MCF 10A (cell line): ENCODE measurements at regions not wholly inside any gene's neighbourhood (a gene's known extent, or its start where the extent isn't known, plus 50 kb on each side); places are given as distances from the start of the nearest gene placed in this dataset.
A peak's percentile ranks its signal among the peaks of the same experiment; 100 is the strongest.

Experiments used
- BruUV-seq: library from RNA; stranded (reverse); fragments of 400-500 nt; replicated peaks from 2 replicates; lab custom pipeline; 2021; lab: Mats Ljungman, UMichigan
- CTCF ChIA-PET: fragments of 300-600 bp; sonication (Branson Sonifier 250); formaldehyde crosslinking; extraction: SDS; loops from one replicate; lab custom pipeline; 2021; ENCODE audit warnings: antibody characterized with exemption, inconsistent platforms; lab: Yijun Ruan, JAX
- POLR2A ChIA-PET: fragments of 300-600, 350-650 bp; sonication (Branson Sonifier 250); formaldehyde crosslinking; extraction: SDS; loops from one replicate; lab custom pipeline; 2020; ENCODE audit warnings: antibody characterized with exemption, inconsistent platforms; lab: Yijun Ruan, JAX
- DNase-seq: peaks from one replicate; pipeline ENCODE4 v3.0.0-alpha.2; 2018; ENCODE audit not compliant: unreplicated experiment
- H3K27ac Mint-ChIP-seq: one replicate; pipeline ENCODE4 v1.8.0; 2022; ENCODE audit warnings: mild to moderate bottlenecking, low read depth, mixed read lengths; ENCODE audit not compliant: unreplicated experiment
- H3K27me3 Mint-ChIP-seq: one replicate; pipeline ENCODE4 v1.8.0; 2022; ENCODE audit warnings: mixed read lengths; ENCODE audit not compliant: insufficient read depth, unreplicated experiment
- H3K36me3 Mint-ChIP-seq: one replicate; pipeline ENCODE4 v1.8.0; 2022; ENCODE audit warnings: mild to moderate bottlenecking, moderate library complexity, mixed read lengths; ENCODE audit not compliant: insufficient read depth, unreplicated experiment
- H3K4me1 Mint-ChIP-seq: one replicate; pipeline ENCODE4 v1.8.0; 2022; ENCODE audit warnings: mixed read lengths; ENCODE audit not compliant: insufficient read depth, unreplicated experiment
- H3K4me3 Mint-ChIP-seq: one replicate; pipeline ENCODE4 v1.8.0; 2022; ENCODE audit warnings: mild to moderate bottlenecking, moderate library complexity, mixed read lengths; ENCODE audit not compliant: unreplicated experiment
- H3K9me3 Mint-ChIP-seq: one replicate; pipeline ENCODE4 v1.8.0; 2022; ENCODE audit warnings: mixed read lengths; ENCODE audit not compliant: unreplicated experiment
- CTCF ChIP-seq: fragments of 200-600 bp; IDR thresholded peaks from one replicate; pipeline ENCODE4 v1.8.0; 2022; ENCODE audit warnings: antibody characterized with exemption, mild to moderate bottlenecking; ENCODE audit not compliant: unreplicated experiment
- intact Hi-C: fragments of 100-400 bp; cut with micrococcal nuclease; formaldehyde crosslinking; loops from 2 replicates; pipeline ENCODE4 v1.14.1; 2022

GRCh38 chr20:10780901-10781300 is 107.1 kb upstream of the JAG1 start:
- Mint-ChIP-seq H3K4me1 (peaks cover 6% of the 10 kb centered on the region), H3K27me3 (no peaks in the 10 kb centered on the region), H3K36me3 (no peaks in the 10 kb centered on the region), H3K27ac (no peak overlapping the region), H3K9me3 (no peaks in the 10 kb centered on the region), H3K4me3 (no peak overlapping the region)
- CTCF ChIA-PET, result interaction anchor here (0.8 kb wide), 1 partner anchor 13 kb away, joined by 4 read pairs; no protein-coding TSS in a partner anchor
- no peak for DNase-seq
- intact Hi-C loops, result no loop called here
- POLR2A ChIA-PET, result interaction anchor here (1.2 to 1.6 kb wide), 2 partner anchors 17 to 20 kb away, joined by 3 to 9 read pairs; no protein-coding TSS in a partner anchor
- no TSS peak for BruUV-seq
- TF ChIP-seq CTCF, result no peak

- Mint-ChIP-seq H3K9me3 (no peaks in the 10 kb centered on the region), H3K27ac (no peak overlapping the region), H3K4me3 (no peak overlapping the region), H3K27me3 (no peaks in the 10 kb centered on the region), H3K36me3 (no peaks in the 10 kb centered on the region), H3K4me1 (peaks cover 6% of the 10 kb centered on the region)
- ChIA-PET POLR2A (no interaction called here), CTCF (interaction anchor here (0.8 kb wide), 1 partner anchor 12 kb away, joined by 4 read pairs; no protein-coding TSS in a partner anchor)
- intact Hi-C loops, result no loop called here
- no TSS peak for BruUV-seq
- no peak for DNase-seq
- TF ChIP-seq CTCF, result no peak
Observed at GRCh38 chr20:10781526-10781925, 107.7 kb upstream of the JAG1 start.

GRCh38 chr20:10783707-10784553 is 110.1 kb upstream of the JAG1 start:
- no peak for TF ChIP-seq CTCF
- Mint-ChIP-seq H3K27ac (peak overlapping the region; percentile 7), H3K4me3 (no peak overlapping the region), H3K4me1 (peaks cover 6% of the 10 kb centered on the region), H3K27me3 (no peaks in the 10 kb centered on the region), H3K36me3 (no peaks in the 10 kb centered on the region), H3K9me3 (no peaks in the 10 kb centered on the region)
- intact Hi-C loops, result no loop called here
- no peak for DNase-seq
- CTCF ChIA-PET, result interaction anchor here (0.6 to 1.7 kb wide), 5 partner anchors 10 to 162 kb away, joined by 3 to 5 read pairs (median 4); no protein-coding TSS in a partner anchor
- no TSS peak for BruUV-seq
- POLR2A ChIA-PET, result interaction anchor here (1.8 kb wide), 1 partner anchor 15 kb away, joined by 5 read pairs; no protein-coding TSS in a partner anchor

- Mint-ChIP-seq H3K4me3 (no peak overlapping the region), H3K27ac (no peak overlapping the region), H3K9me3 (no peaks in the 10 kb centered on the region), H3K27me3 (no peaks in the 10 kb centered on the region), H3K4me1 (peaks cover 9% of the 10 kb centered on the region), H3K36me3 (no peaks in the 10 kb centered on the region)
- ChIA-PET CTCF (interaction anchor here (0.6 to 1.7 kb wide), 4 partner anchors 10 to 36 kb away, joined by 3 to 5 read pairs (median 4); no protein-coding TSS in a partner anchor), POLR2A (interaction anchor here (1.2 to 1.8 kb wide), 3 partner anchors 14 to 22 kb away, joined by 3 to 5 read pairs (median 3); no protein-coding TSS in a partner anchor)
- no TSS peak for BruUV-seq
- intact Hi-C loops, result no loop called here
- no peak for TF ChIP-seq CTCF
- no peak for DNase-seq
Observed at GRCh38 chr20:10784554-10785183, 110.9 kb upstream of the JAG1 start.
